ENCODE measurements at regions not wholly inside any gene's neighbourhood (a gene's known extent, or its start where the extent isn't known, plus 50 kb on each side); places are given as distances from the start of the nearest gene placed in this dataset.

- Histone ChIP-seq H3K4me3 (no peak overlapping the region), H4K20me1 (ENCODE audit: low read depth) (no peaks in the 10 kb centered on the region), H3K4me2 (no peak overlapping the region), H3K4me1 (no peaks in the 10 kb centered on the region), H3F3A (ENCODE audit: low read depth) (no peaks in the 10 kb centered on the region), H3K79me2 (ENCODE audit: low read depth) (no peaks in the 10 kb centered on the region), H2AFZ (replicated peaks) (no peak overlapping the region), H3K27ac (no peak overlapping the region), H3K9ac (no peak overlapping the region), H3K9me3 (ENCODE audit: low read depth) (no peaks in the 10 kb centered on the region), H3K36me3 (no peaks in the 10 kb centered on the region), H3K27me3 (no peaks in the 10 kb centered on the region)
- H3K27ac Mint-ChIP-seq, result no peak overlapping the region
- peaks cover 4% of the 10 kb centered on the region for H3K9me3 Mint-ChIP-seq
- no peaks in the 10 kb centered on the region for H3K27me3 Mint-ChIP-seq (ENCODE audit: insufficient read depth, low read depth)
- no peaks in the 10 kb centered on the region for H3K36me3 Mint-ChIP-seq
- TF ChIP-seq EZH2 (IDR thresholded peaks at IDR 0.05), result no peak
- TF ChIP-seq EZH2phosphoT487 (IDR thresholded peaks at IDR 0.05), result no peak
- no peak for TF ChIP-seq CTCF (IDR thresholded peaks at IDR 0.05)
- no peaks in the 10 kb centered on the region for H3K4me1 Mint-ChIP-seq
- DNase-seq (ENCODE audit: low spot score), result no peak
- no peak overlapping the region for H3K4me3 Mint-ChIP-seq
These were observed 478.4 kb downstream of the TSHZ3 start for GRCh38 chr19:30870876-30871275.

DNA sequence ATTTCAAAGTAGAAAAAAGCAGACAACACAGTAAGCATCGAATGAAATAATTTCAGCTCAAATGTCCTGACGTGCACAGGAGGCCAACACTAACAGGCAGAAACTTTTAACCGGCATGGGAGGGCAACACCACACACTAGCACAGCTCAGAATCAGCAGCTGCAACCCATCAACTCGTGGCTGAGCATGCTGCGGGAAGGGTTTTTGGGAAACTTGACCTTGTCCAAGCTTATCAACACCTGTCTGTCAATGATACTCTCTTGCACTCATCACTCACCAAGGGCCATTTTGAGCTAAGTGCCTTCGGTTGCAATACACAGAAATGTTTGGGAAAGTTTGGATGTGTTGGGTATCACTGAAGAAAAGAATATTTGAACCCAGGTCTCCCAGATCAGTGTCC lies 483.7 kb downstream of the TSHZ3 start:
- no peak for DNase-seq (ENCODE audit: low spot score)
- Histone ChIP-seq H3K27me3 (no peaks in the 10 kb centered on the region), H3K36me3 (no peaks in the 10 kb centered on the region), H3K9me3 (ENCODE audit: low read depth) (no peaks in the 10 kb centered on the region), H3K4me1 (no peaks in the 10 kb centered on the region), H2AFZ (replicated peaks) (no peak overlapping the region), H3K9ac (no peak overlapping the region), H3F3A (ENCODE audit: low read depth) (no peaks in the 10 kb centered on the region), H3K27ac (no peak overlapping the region), H3K4me2 (no peak overlapping the region), H3K79me2 (ENCODE audit: low read depth) (no peaks in the 10 kb centered on the region), H3K4me3 (no peak overlapping the region), H4K20me1 (ENCODE audit: low read depth) (no peaks in the 10 kb centered on the region)
- peaks cover 4% of the 10 kb centered on the region for H3K9me3 Mint-ChIP-seq
- no peak for TF ChIP-seq EZH2phosphoT487 (IDR thresholded peaks at IDR 0.05)
- no peak for TF ChIP-seq EZH2 (IDR thresholded peaks at IDR 0.05)
- no peak for TF ChIP-seq CTCF (IDR thresholded peaks at IDR 0.05)
- H3K27ac Mint-ChIP-seq, result no peak overlapping the region
- no peaks in the 10 kb centered on the region for H3K36me3 Mint-ChIP-seq
- H3K27me3 Mint-ChIP-seq (ENCODE audit: insufficient read depth, low read depth), result no peaks in the 10 kb centered on the region
- no peak overlapping the region for H3K4me3 Mint-ChIP-seq
- H3K4me1 Mint-ChIP-seq, result no peaks in the 10 kb centered on the region

GRCh38 chr19:30864391-30865215 lies 484.6 kb downstream of the TSHZ3 start:
- no peak for DNase-seq (ENCODE audit: low spot score)
- Histone ChIP-seq H3K36me3 (no peaks in the 10 kb centered on the region), H2AFZ (replicated peaks) (no peak overlapping the region), H3K27ac (no peak overlapping the region), H3K4me1 (no peaks in the 10 kb centered on the region), H3K4me3 (no peak overlapping the region), H3K9ac (no peak overlapping the region), H4K20me1 (ENCODE audit: low read depth) (no peaks in the 10 kb centered on the region), H3K79me2 (ENCODE audit: low read depth) (no peaks in the 10 kb centered on the region), H3K9me3 (ENCODE audit: low read depth) (no peaks in the 10 kb centered on the region), H3F3A (ENCODE audit: low read depth) (no peaks in the 10 kb centered on the region), H3K27me3 (no peaks in the 10 kb centered on the region), H3K4me2 (no peak overlapping the region)
- peaks cover 6% of the 10 kb centered on the region for H3K9me3 Mint-ChIP-seq
- no peaks in the 10 kb centered on the region for H3K4me1 Mint-ChIP-seq
- TF ChIP-seq EZH2phosphoT487 (IDR thresholded peaks at IDR 0.05) (no peak), EZH2 (IDR thresholded peaks at IDR 0.05) (no peak), CTCF (IDR thresholded peaks at IDR 0.05) (no peak)
- no peak overlapping the region for H3K4me3 Mint-ChIP-seq
- H3K27me3 Mint-ChIP-seq (ENCODE audit: insufficient read depth, low read depth), result no peaks in the 10 kb centered on the region
- H3K27ac Mint-ChIP-seq, result no peak overlapping the region
- no peaks in the 10 kb centered on the region for H3K36me3 Mint-ChIP-seq

Data from neural progenitor cell (in vitro differentiated cells).